K562 (cell line): ENCODE measurements at regions not wholly inside any gene's neighbourhood (a gene's known extent, or its start where the extent isn't known, plus 50 kb on each side); places are given as distances from the start of the nearest gene placed in this dataset.

Experiments used
- ZBTB40 ChIP-seq, 2 experiments: fragments of 450-650 bp in 1 of 2; sonication (generic) in 1 of 2; formaldehyde crosslinking in 1 of 2; IDR thresholded peaks; 2 replicates each; pipeline versions ENCODE4 v1.7.1 to v1.9.0; 2016 to 2022; ENCODE audit warnings: inconsistent platforms in 1 of 2, mild to moderate bottlenecking in 1 of 2, missing genetic modification reagents in 1 of 2
- ZNF609 ChIP-seq: sonication (generic); formaldehyde crosslinking; IDR thresholded peaks from 2 replicates; pipeline ENCODE4 v1.8.1; 2023; ENCODE audit warnings: missing genetic modification reagents, mild to moderate bottlenecking, borderline replicate concordance
- ZNF76 ChIP-seq: fragments of 250-450 bp; sonication (Bioruptor Pico); IDR thresholded peaks from 2 replicates; pipeline ENCODE4 v1.4.0; 2020; ENCODE audit warnings: mild to moderate bottlenecking, moderate library complexity, borderline replicate concordance

- TF ChIP-seq ZBTB40 (IDR thresholded peaks at IDR 0.05) (no peak), ZBTB40 (CRISPR knock-in tag; IDR thresholded peaks at IDR 0.05) (no peak), ZNF609 (no peak), ZNF76 (CRISPR knock-in tag) (no peak)
These were observed 385.1 kb downstream of the RAD51AP2 start (continued) for GRCh38 chr2:17133052-17133671.
